B cell (primary cell): ENCODE measurements at regions not wholly inside any gene's neighbourhood (a gene's known extent, or its start where the extent isn't known, plus 50 kb on each side); places are given as distances from the start of the nearest gene placed in this dataset.
"Not testable (repeated sequence)": the region's sequence is repeated elsewhere in the genome, so short reads cannot be mapped to it uniquely, and the experiment has no call there.

Experiments
- ATAC-seq: fragments of 200-7000 bp; cut with Tn5 transposase; one replicate; pipeline ENCODE4 v1.10.0; 2021; ENCODE audit warnings: low read depth, mild to moderate bottlenecking, moderate number of reproducible peaks, moderate library complexity
- CTCF ChIA-PET: fragments of 350-600 bp; sonication (Branson Sonifier 250); formaldehyde crosslinking; loops from one replicate; lab custom pipeline; 2021; ENCODE audit warnings: antibody characterized with exemption, inconsistent platforms; lab: Charles Lee
- POLR2A ChIA-PET: fragments of 350-600 bp; sonication (Branson Sonifier 250); formaldehyde crosslinking; loops from one replicate; lab custom pipeline; 2021; ENCODE audit warnings: antibody characterized with exemption; lab: Charles Lee
- DNase-seq: peaks from one replicate; pipeline ENCODE4 v3.0.0; 2013
- H2AFZ ChIP-seq: 2 replicates; pipeline ENCODE4 v1.6.1; 2012; ENCODE audit warnings: mild to moderate bottlenecking, low read depth, low read length; ENCODE audit not compliant: insufficient read depth, poor library complexity, severe bottlenecking
- H3K27ac ChIP-seq, 2 donors: 1 replicate in 1 of 2; 2 replicates in 1 of 2; pipeline ENCODE4 v1.5.1; 2012 to 2013; ENCODE audit warnings: low read length in 2 of 2, mild to moderate bottlenecking in 2 of 2, moderate library complexity in 1 of 2
- H3K27me3 ChIP-seq, 4 experiments: fragments of 200-600 bp in 1 of 4; sonication (generic) in 1 of 4; replicated peaks in 1 of 4; 1 replicate in 2 of 4; 2 replicates in 2 of 4; pipeline versions ENCODE4 v1.6.1 to v1.7.0; 2013 to 2016; ENCODE audit warnings: low read length in 3 of 4, mild to moderate bottlenecking in 2 of 4, mixed read lengths in 1 of 4, moderate library complexity in 1 of 4; ENCODE audit not compliant: insufficient read depth in 4 of 4, control insufficient read depth in 3 of 4; ENCODE audit errors: control extremely low read depth in 1 of 4
- H3K36me3 ChIP-seq, 2 experiments: replicated peaks in 1 of 2; 1 replicate in 1 of 2; 2 replicates in 1 of 2; pipeline versions ENCODE4 v1.6.1 to v1.7.1; 2013; ENCODE audit warnings: low read length in 1 of 2; ENCODE audit not compliant: insufficient read depth in 2 of 2, control insufficient read depth in 1 of 2; ENCODE audit errors: control extremely low read depth in 1 of 2, extremely low read depth in 1 of 2
- H3K4me1 ChIP-seq, 2 donors: fragments of 200-600 bp in 1 of 2; sonication (generic) in 1 of 2; 1 replicate in 1 of 2; 2 replicates in 1 of 2; pipeline versions ENCODE4 v1.5.1 to v1.6.1; 2013 to 2017; ENCODE audit warnings: low read length in 2 of 2; ENCODE audit not compliant: control insufficient read depth in 2 of 2, insufficient read depth in 2 of 2
- H3K4me2 ChIP-seq: replicated peaks from 2 replicates; pipeline ENCODE3; 2012; ENCODE audit warnings: mild to moderate bottlenecking, low read depth, low read length; ENCODE audit not compliant: poor library complexity, severe bottlenecking
- H3K4me3 ChIP-seq, 5 experiments: fragments of 200-600 bp in 1 of 5; sonication (generic) in 1 of 5; 1 replicate in 3 of 5; 2 replicates in 2 of 5; pipeline versions ENCODE4 v1.5.1 to v1.7.0; 2011 to 2016; ENCODE audit warnings: low read length in 4 of 5, mild to moderate bottlenecking in 4 of 5, low read depth in 2 of 5, control low read depth in 1 of 5, moderate library complexity in 1 of 5; ENCODE audit not compliant: insufficient read depth in 1 of 5; ENCODE audit errors: control extremely low read depth in 1 of 5, extremely low read depth in 1 of 5
- H3K79me2 ChIP-seq: fragments of 200-600 bp; sonication (generic); one replicate; pipeline ENCODE4 v1.6.0; 2016; ENCODE audit warnings: low read length; ENCODE audit not compliant: control insufficient read depth, insufficient read depth
- H3K9ac ChIP-seq: fragments of 200-600 bp; sonication (generic); 2 replicates; pipeline ENCODE4 v1.6.1; 2017; ENCODE audit warnings: mild to moderate bottlenecking, low read length, moderate library complexity
- H3K9me3 ChIP-seq, 3 donors: one replicate each; pipeline versions ENCODE4 v1.6.1 to v1.7.1; 2013; ENCODE audit warnings: low read length in 2 of 3; ENCODE audit not compliant: control insufficient read depth in 2 of 3, insufficient read depth in 1 of 3; ENCODE audit errors: control extremely low read depth in 1 of 3
- H4K20me1 ChIP-seq: 2 replicates; pipeline ENCODE4 v1.6.0; 2012; ENCODE audit warnings: mild to moderate bottlenecking, low read length; ENCODE audit not compliant: insufficient read depth, control insufficient read depth, poor library complexity, severe bottlenecking
- H3K27ac Mint-ChIP-seq: one replicate; pipeline ENCODE4 v1.8.0; 2021; ENCODE audit warnings: mixed read lengths
- H3K27me3 Mint-ChIP-seq: one replicate; pipeline ENCODE4 v1.8.0; 2021; ENCODE audit warnings: mixed read lengths
- H3K4me1 Mint-ChIP-seq: one replicate; pipeline ENCODE4 v1.8.0; 2021; ENCODE audit warnings: mixed read lengths
- H3K4me3 Mint-ChIP-seq: one replicate; pipeline ENCODE4 v1.8.0; 2021; ENCODE audit warnings: mixed read lengths
- H3K9me3 Mint-ChIP-seq: one replicate; pipeline ENCODE4 v1.8.0; 2022; ENCODE audit warnings: mixed read lengths; ENCODE audit not compliant: insufficient read depth
- EZH2 ChIP-seq: IDR thresholded peaks from 2 replicates; pipeline ENCODE4 v1.6.1; 2012; ENCODE audit warnings: borderline replicate concordance, low read depth, mild to moderate bottlenecking, moderate library complexity, low read length; ENCODE audit not compliant: insufficient read depth, poor library complexity, severe bottlenecking
- WGBS: methylation state at CpG from one replicate; pipeline ENCODE4 v1.1.5; 2013; ENCODE audit warnings: missing lambda C conversion rate; ENCODE audit not compliant: insufficient coverage; 5-methylcytosine and 5-hydroxymethylcytosine counted together
- intact Hi-C: fragments of 100-400 bp; cut with micrococcal nuclease; formaldehyde crosslinking; loops from one replicate; pipeline ENCODE4 v1.10.0; 2022
- TF ChIP-seq, protein P1 (sequence below): fragments of 200-600 bp; IDR thresholded peaks from one replicate; pipeline ENCODE4 v1.8.0; 2022; ENCODE audit warnings: antibody characterized with exemption, mild to moderate bottlenecking

DNA sequence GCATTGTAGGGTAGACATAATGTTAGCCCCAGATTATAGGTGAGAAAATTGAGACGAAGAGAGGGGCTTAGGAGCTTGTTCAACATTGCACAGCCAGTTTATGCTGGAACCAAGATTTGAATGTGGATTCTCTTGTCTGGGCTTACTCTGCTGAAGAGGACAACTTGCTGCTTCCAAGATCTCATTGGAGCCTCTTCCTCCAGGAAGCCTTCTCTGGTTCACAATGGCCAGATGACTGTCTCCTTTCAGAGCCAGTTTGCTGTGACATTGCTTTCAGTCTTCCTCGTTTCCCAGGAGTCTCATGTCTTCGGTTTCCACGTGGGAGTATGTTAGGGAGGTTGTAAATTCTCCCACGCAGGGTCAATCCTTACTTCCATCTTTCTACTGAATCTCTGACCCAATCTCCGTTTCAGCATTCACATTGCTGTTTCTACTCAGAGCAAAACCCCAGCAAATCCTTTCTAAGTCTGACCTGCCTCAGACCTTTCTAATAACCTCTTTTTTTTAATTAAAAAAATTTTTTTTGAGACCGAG, 62.2 kb upstream of the LHX5 start:
- intact Hi-C loops, result no loop called here
- H4K20me1 ChIP-seq, result no peaks in the 10 kb centered on the region
- CTCF ChIA-PET, result no interaction called here
- peaks cover 0 to 13% (median 0%) of the 10 kb centered on the region in 3 donors for H3K9me3 ChIP-seq
- no peak for ATAC-seq
- no peaks in the 10 kb centered on the region for H3K4me1 Mint-ChIP-seq
- no peak overlapping the region for H2AFZ ChIP-seq
- no peaks in the 10 kb centered on the region for H3K79me2 ChIP-seq
- no peak for DNase-seq
- peaks cover 0 to 4% (median 0%) of the 10 kb centered on the region in 4 experiments for H3K27me3 ChIP-seq
- H3K9ac ChIP-seq, result no peak overlapping the region
- H3K27ac Mint-ChIP-seq, result no peak overlapping the region
- H3K4me3 ChIP-seq, result no peak overlapping the region
- no peaks in the 10 kb centered on the region for H3K4me1 ChIP-seq
- POLR2A ChIA-PET, result no interaction called here
- TF ChIP-seq, protein P1, sequence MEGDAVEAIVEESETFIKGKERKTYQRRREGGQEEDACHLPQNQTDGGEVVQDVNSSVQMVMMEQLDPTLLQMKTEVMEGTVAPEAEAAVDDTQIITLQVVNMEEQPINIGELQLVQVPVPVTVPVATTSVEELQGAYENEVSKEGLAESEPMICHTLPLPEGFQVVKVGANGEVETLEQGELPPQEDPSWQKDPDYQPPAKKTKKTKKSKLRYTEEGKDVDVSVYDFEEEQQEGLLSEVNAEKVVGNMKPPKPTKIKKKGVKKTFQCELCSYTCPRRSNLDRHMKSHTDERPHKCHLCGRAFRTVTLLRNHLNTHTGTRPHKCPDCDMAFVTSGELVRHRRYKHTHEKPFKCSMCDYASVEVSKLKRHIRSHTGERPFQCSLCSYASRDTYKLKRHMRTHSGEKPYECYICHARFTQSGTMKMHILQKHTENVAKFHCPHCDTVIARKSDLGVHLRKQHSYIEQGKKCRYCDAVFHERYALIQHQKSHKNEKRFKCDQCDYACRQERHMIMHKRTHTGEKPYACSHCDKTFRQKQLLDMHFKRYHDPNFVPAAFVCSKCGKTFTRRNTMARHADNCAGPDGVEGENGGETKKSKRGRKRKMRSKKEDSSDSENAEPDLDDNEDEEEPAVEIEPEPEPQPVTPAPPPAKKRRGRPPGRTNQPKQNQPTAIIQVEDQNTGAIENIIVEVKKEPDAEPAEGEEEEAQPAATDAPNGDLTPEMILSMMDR, result no peak
- no peak for TF ChIP-seq EZH2
- H3K27me3 Mint-ChIP-seq, result peaks cover 19% of the 10 kb centered on the region
- no peak overlapping the region for H3K4me3 Mint-ChIP-seq
- H3K27ac ChIP-seq, result no peak overlapping the region
- H3K9me3 Mint-ChIP-seq, result no peaks in the 10 kb centered on the region
- H3K4me2 ChIP-seq, result no peak overlapping the region
- 79% methylated on average over 3 of the region's 7 CpGs for WGBS
- no peaks in the 10 kb centered on the region for H3K36me3 ChIP-seq

DNA sequence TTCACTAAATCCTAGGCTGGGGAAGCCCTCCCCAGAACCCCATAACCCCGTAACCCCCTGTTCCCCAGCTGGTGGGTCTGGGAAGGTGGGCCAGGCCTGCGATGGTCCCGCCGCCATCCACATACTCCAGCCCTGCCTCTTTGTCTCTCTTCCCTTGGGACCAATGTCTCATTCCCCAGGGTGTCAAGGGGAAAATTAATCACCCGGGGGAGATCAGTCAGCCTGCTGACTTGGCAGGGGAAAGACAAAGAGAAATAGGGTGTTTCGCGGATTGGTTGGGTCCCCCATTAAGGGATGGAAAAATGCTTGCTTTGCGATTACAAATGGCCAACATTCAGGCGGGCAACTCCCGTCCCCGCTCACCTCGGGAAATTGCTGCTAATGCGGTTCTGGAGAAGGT, 60.6 kb upstream of the LHX5 start:
- TF ChIP-seq EZH2, result no peak
- TF ChIP-seq, protein P1, result no peak
- intact Hi-C loops, result no loop called here
- Mint-ChIP-seq H3K27ac (no peak overlapping the region), H3K4me1 (no peaks in the 10 kb centered on the region), H3K27me3 (peaks cover 23% of the 10 kb centered on the region), H3K4me3 (no peak overlapping the region), H3K9me3 (no peaks in the 10 kb centered on the region)
- Histone ChIP-seq H3K9ac (no peak overlapping the region), H3K4me2 (no peak overlapping the region), H3K27ac (no peak overlapping the region), H3K4me3 (no peak overlapping the region), H3K9me3 (peaks cover 0 to 6% (median 0%) of the 10 kb centered on the region in 3 donors), H3K4me1 (no peaks in the 10 kb centered on the region), H3K27me3 (peaks cover 0 to 4% (median 1%) of the 10 kb centered on the region in 4 experiments), H3K36me3 (no peaks in the 10 kb centered on the region), H4K20me1 (no peaks in the 10 kb centered on the region), H3K79me2 (no peaks in the 10 kb centered on the region), H2AFZ (no peak overlapping the region)
- DNase-seq, result no peak
- WGBS, result 83% methylated on average over 8 of the region's 13 CpGs
- CTCF ChIA-PET, result no interaction called here
- POLR2A ChIA-PET, result no interaction called here
- ATAC-seq, result no peak

DNA sequence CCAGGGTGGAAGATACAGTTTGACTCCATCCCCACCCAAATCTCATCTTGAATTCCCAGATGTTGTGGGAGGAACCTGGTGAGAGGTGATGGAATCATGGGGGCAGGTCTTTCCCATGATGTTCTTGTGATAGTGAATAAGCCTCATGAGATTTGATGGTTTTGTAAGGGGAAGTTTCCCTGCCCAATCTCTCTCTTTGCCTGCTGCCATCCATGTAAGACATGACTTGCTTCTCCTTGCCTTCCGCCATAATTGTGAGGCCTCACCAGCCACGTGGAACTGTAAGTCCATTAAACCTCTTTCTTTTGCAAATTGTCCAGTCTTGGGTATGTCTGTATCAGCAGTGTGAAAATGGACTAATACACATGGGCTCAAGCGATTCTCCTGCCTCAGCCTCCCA, 59.4 kb upstream of the LHX5 start:
- H3K27ac ChIP-seq, intact Hi-C loops, H3K4me2 ChIP-seq, H3K36me3 ChIP-seq, H3K79me2 ChIP-seq, H3K9me3 Mint-ChIP-seq, H3K4me1 Mint-ChIP-seq, H3K27ac Mint-ChIP-seq, H3K9ac ChIP-seq, H4K20me1 ChIP-seq, H3K9me3 ChIP-seq, H2AFZ ChIP-seq, DNase-seq, POLR2A ChIA-PET, H3K4me3 ChIP-seq, ATAC-seq, H3K4me3 Mint-ChIP-seq, H3K27me3 ChIP-seq, H3K4me1 ChIP-seq, CTCF ChIA-PET: not testable (repeated sequence)
- WGBS, result 100% methylated on average over 1 of the region's 3 CpGs
- peaks cover 26% of the 10 kb centered on the region for H3K27me3 Mint-ChIP-seq
